HG03354 (cell line): ENCODE measurements at regions not wholly inside any gene's neighbourhood (a gene's known extent, or its start where the extent isn't known, plus 50 kb on each side); places are given as distances from the start of the nearest gene placed in this dataset.

Source experiments
- ATAC-seq: cut with Tn5 transposase; IDR thresholded peaks from one replicate; pipeline ENCODE4 v1.9.1; 2021; ENCODE audit warnings: mild to moderate bottlenecking; ENCODE audit not compliant: unreplicated experiment, poor library complexity, severe bottlenecking

DNA sequence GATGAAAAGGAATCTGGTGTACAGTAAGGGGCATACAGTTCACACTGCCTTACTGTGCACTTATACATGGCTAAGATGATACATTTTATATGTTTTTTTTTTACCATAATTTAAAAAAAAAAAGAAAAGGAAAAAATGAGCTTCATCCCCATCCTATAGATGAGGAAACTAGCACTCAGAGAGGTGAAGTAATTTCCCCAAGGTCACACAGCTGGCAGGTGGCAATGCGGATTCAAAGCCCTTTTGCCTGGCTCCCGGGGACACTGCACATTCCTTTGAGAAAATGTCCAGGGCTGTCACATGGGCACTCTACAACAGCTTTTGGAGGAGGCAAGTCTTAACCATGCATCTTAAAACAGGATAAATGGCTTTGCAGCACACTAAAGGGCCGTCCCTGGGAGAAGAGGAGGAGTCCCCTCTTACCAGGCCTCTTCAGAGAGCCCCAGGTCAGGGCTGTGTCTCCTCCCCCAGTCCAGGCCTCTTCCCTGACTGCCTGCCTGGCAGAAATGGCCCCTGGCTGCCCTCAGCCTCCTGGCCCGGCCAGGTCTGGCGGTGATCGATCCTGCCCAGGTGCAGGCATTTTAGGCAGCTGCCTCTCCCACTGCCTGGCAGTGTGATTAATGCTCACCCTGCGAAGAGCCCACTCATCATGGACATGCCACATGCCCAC, 95.1 kb upstream of the LINGO1 start:
- ATAC-seq: no peak

DNA sequence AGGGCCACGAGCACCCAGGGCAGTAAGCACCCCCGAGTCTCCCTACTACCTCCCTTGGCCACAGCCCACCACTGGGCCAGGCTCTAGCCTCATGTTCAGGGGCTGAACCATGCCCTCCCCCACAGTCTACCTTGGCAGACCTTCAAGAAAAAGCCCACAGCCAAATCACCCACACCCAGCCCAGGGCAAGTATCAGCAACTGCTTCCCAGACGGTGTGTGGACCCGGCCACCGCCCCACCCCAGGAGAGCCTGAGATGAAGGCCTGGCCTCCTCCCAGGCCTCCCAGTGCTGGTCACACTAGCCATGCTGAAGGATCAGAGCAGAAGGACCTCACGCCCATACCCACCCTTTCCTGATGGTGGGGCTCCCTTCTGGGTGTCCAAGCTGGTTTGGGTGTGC, 92.0 kb upstream of the LINGO1 start:
- ATAC-seq: no peak

DNA sequence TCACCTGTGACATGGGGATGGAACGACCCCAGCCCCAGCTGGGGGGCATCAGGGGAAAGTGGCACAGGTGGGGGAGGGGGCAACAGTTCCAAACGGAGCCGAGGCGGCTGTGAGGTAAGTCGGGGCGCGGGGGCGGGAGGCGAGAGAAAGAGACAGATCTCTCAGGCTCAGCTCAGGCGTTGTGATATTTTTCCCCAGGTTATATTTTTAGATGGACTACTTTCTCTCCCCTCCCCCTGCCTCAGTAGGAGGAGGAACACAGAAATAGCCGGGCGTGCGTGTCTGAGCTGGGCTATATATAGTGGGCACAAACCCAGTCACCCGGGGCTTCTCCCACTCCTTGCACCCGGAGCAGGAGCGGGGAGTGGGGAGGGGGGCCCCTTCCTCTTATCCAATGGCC, 91.0 kb upstream of the LINGO1 start:
- ATAC-seq: no peak

DNA sequence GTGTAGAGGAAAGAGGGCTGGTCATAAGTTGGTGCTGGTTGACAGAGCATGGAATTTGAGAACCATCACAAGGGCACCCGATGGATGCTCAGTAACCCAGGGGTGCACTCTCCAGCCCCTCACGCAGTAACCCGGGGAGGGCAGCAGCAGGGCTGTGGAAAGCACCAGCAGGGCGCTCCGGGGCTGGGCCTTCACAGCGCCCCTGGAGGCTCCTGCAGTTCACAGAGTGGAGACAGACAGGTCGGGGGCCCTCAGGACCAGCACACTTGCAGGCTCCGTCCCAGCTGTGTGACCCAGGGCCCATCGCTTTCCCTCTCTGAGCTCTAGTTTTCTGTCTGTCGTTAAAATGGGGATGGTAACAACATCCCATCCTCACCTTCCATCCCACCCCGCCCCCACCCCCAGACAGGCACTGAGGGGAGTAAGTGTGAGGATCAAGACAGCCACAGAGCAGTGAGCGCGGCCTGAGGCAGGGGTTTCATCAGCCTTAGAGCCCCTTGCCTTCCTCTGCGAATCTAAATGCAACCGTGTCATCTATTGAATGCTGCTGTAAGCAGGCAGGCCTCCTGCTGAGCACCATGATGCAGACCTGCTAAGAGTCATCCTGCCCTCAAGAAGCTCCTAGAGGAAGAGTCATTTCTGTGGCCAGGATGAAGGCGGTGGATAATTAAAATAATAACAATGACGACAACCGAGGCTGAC, 90.2 kb upstream of the LINGO1 start:
- no peak for ATAC-seq

GRCh38 chr15:77721963-77722362, 89.3 kb upstream of the LINGO1 start:
- ATAC-seq: no peak

DNA sequence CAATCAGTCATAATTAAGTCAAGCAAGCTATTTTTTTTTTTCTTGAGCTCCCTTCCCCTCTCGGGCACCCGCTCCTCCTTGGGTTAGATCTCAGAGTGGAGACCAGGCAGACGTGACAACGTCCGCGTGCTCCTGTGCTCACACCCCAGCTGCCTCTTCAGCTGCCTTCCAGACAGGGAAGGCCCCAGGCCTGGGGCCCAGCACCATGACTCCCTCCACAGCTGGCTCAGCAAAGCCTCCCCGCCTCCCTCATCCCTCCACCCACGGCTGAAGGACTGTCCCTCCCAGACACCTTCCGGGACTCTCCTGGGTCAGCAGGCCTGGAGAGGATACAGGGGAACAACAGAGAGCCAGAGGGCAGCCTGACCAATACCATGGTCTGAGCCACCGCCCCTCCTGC, 87.9 kb upstream of the LINGO1 start:
- no peak for ATAC-seq

DNA sequence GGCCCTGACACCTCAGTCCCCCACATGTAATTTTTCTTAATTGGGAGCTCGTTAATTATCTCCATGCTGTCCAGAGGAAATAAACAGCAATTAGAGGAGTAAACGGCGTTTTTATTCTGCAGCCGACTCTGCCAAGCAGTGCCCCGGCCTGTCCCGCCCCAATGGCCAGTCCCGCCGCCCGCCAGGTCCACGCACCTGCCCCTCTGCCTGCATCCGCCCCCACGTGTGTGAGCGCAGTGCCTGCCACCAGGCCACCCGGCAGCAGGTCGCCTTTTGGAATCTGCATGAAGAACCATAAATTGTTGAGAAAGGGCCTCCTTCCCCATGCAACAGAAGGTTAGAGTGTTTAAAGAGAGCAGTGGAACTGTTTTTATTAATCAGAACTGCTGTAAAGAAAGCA, 87.5 kb upstream of the LINGO1 start:
- no peak for ATAC-seq

DNA sequence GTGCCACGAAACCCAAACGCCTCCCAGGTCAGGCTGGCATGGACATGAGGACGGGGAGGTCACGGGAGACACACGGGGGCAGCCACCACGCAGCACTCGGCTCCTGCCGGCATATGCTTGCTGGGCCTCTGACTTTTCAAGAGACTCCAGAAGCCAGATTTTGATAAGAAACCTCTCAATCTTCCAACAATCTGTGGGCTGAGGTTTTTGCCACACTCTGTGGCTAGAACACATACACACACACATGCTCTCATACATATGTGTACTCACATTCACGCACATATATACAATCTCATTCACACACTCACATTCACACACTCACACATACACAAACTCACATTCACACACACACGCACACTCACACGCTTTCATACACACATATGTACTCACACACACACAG, 86.7 kb upstream of the LINGO1 start:
- ATAC-seq: no peak

- no peak for ATAC-seq
Measured at GRCh38 chr15:77717333-77717990, 84.8 kb upstream of the LINGO1 start.

DNA sequence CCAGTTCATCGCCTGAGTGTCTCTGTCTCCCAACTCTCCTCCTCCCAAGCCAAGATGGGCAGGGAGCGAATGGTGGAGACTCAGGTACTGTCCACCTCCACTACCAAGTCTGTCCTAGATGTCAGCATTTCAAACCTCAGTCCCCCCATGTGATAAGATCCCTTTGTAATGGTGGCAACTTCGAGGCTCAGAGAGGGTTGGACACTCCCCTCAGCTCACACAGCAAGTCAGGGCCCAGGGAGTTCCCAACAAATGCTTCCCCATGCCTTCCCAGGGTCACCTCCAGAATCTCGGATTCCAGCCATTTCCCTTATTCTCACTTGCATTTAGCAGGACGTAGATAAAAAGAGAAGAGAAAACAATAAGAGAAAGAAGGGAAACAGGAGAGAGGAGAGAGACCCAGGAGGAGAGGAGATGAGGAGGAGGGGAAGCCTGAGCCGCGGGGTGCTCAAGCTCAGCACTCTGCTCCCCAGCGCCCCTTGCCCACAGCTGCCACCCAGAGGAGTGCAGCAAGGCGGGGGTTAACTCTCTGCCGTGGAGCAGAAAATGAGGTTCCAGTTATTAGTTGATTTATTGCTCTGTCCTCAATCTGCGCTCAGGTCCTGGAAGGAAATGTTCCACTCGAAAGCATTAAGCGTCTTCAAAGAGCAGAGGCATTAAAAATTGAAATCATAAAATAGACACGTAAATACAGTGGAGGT, 84.1 kb upstream of the LINGO1 start:
- ATAC-seq: no peak

- no peak for ATAC-seq
Measured at GRCh38 chr15:77715860-77716259, 83.1 kb upstream of the LINGO1 start.

GRCh38 chr15:77715051-77715450, 82.3 kb upstream of the LINGO1 start:
- no peak for ATAC-seq

DNA sequence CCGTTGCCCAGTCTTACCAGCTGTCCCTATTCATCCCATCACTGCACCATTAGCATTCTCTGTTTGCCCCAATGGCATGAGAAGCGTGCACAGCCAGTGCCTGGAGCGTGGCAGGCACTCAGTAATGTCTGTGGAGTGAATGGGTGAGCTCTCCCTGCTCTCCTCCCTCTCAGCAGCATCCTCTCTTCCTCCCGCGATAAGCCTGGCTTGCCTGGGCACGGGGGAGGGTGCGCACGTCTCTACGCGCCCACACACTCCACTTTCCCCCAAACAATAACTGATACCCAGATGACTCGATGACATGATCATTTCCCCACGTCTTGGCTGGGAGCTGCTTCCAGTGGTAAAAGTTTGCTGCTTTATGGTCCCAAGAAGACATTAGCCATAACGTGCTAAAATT, 81.8 kb upstream of the LINGO1 start:
- no peak for ATAC-seq

GRCh38 chr15:77714023-77714422, 81.3 kb upstream of the LINGO1 start:
- no peak for ATAC-seq

DNA sequence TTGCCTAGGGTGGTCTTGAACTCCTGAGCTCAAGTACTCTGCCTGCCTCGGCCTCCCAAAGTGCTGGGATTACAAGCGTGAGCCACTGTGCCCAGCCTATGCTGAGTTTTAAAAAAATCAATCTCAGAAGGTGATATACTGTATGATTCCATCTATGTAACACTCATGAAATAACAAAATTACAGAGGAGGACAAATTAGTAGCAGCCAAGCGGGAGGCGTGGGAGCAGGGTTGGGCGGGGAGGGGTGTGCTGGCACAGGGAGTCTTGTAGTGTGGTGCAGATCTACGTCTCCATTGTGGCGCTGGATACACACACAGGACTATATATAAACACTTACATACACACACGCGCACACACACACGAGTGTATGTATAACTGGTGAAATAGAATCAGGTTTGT, 80.6 kb upstream of the LINGO1 start:
- no peak for ATAC-seq

GRCh38 chr15:77712438-77712837, 79.7 kb upstream of the LINGO1 start:
- no peak for ATAC-seq

DNA sequence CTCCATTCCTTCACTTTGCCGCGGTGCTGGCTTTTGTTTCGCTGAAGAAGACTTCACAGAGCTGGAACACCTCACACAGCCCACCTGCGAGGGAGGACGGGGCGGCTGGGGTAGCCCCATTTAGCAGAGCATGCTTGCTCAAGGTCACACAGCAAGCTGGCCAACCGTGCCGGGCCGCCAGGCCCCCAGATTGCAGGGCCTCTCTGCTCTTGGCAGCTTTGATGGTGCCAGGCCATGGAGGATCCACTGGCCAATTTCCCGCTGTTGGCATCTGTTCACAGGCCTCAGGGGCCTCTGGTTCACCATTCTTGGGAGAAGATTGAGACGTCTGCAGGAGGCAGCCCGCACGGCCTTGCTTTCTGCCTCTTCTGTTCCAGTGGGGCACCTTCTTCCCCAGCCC, 77.9 kb upstream of the LINGO1 start:
- no peak for ATAC-seq

DNA sequence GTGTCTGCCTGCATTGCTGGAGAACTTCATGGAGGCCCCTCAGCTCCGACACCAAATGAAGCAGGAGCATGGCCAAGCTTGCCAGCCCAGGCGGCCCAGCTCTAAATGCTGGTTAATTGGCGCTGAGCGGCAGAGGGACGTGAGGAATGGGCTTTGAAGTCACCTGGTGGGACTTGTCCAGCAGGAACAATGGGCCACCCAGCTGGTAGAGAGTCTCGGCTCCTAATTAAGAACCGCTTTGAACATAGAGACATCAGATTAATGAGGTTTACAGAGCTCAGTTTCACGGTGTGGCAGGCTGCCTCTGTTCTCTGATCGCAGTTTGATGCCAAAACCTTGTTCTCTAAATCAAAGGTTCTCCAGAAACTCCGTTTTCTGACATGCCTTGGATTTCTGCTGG, 77.5 kb upstream of the LINGO1 start:
- ATAC-seq: no peak

- no peak for ATAC-seq
Measured at GRCh38 chr15:77709135-77709886, 76.6 kb upstream of the LINGO1 start.
